Memory B cell (primary cell): ENCODE measurements at regions not wholly inside any gene's neighbourhood (a gene's known extent, or its start where the extent isn't known, plus 50 kb on each side); places are given as distances from the start of the nearest gene placed in this dataset.

ENCODE experiments used
- ATAC-seq: fragments of 150-1000 bp; cut with Tn5 transposase; 2 replicates; pipeline ENCODE4 v1.10.0; 2021; ENCODE audit warnings: low read depth, mild to moderate bottlenecking, moderate library complexity
- DNase-seq, 2 donors: peaks; one replicate each; pipeline ENCODE4 v3.0.0; 2022; ENCODE audit warnings: low spot score in 2 of 2
- H3K27ac Mint-ChIP-seq: one replicate; pipeline ENCODE4 v1.8.0; 2022; ENCODE audit warnings: mild to moderate bottlenecking, moderate library complexity, mixed read lengths
- H3K27me3 Mint-ChIP-seq: one replicate; pipeline ENCODE4 v1.8.0; 2022; ENCODE audit warnings: mixed read lengths
- H3K36me3 Mint-ChIP-seq: one replicate; pipeline ENCODE4 v1.8.0; 2022; ENCODE audit warnings: mild to moderate bottlenecking, mixed read lengths
- H3K4me1 Mint-ChIP-seq: one replicate; pipeline ENCODE4 v1.8.0; 2022; ENCODE audit warnings: mixed read lengths
- H3K4me3 Mint-ChIP-seq: one replicate; pipeline ENCODE4 v1.8.0; 2022; ENCODE audit warnings: mild to moderate bottlenecking, moderate library complexity, mixed read lengths
- H3K9me3 Mint-ChIP-seq: one replicate; pipeline ENCODE4 v1.8.0; 2022; ENCODE audit warnings: mixed read lengths

DNA sequence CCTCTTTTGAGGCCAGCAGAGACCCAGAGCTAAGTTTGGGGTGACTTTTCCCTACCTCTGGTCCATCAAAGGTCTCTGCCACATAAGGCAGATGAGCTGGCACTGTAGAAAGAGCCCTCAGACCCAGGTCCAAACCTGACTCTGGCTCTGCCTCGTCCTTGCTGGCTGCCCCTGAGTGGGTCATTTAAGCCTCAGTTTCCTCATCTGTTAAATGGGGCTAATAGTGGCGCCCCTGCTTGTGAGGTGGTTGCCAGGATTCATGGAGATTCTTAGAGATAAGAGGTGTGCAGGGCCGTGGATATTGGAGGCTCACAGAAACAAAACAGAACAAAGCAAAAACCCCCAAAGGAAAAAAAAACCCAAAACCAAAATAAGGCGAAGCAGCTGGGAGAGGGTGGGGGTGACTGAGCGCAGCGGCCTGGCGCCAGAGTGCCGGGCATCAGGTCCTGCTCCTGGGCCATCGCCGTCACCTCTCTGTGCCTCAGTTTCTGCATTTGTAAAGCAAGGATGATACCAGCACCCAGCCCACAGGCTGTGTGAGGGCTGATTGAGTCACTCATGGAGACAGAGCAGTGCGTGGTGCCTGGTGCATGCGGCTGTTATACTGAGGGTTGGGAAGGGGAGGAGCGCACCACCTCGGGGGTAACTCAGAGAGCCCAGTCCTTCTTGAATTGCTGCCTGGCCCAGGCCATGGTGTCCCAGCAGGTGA lies 133.8 kb upstream of the PTPN1 start:
- Mint-ChIP-seq H3K4me1 (peaks cover 3% of the 10 kb centered on the region), H3K36me3 (no peaks in the 10 kb centered on the region), H3K27ac (no peak overlapping the region), H3K4me3 (no peak overlapping the region), H3K27me3 (peaks cover 17% of the 10 kb centered on the region), H3K9me3 (no peaks in the 10 kb centered on the region)
- DNase-seq = no peak
- no peak for ATAC-seq

DNA sequence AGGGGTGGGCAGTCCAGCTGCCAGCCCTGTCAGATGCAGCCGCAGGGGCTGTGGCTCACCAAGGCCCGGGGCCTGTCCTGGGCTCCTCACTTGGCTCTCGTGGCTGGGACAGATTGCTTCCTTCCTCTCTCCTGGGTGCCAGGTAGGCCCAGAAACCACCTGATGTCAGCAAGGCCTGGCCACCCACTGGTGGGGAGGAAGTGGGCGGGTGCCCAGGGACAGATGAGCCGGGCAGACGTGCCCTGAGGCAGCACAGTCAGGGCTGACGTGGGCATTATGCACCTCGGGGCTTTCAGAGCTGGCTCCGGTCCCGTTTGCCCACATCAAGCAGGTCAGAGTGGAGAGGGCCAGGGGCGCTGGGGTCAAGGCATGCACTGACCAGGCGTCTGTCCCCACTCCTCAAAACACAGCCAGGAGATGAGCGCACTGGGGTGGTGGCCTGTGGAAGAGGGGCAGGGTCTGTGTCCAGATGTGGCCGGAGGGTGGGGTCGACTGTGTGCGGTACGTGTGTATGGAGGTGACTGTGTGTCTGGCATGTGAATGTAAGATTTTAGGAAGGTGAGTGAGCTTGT lies 133.2 kb upstream of the PTPN1 start:
- Mint-ChIP-seq H3K4me3 (no peak overlapping the region), H3K4me1 (peaks cover 5% of the 10 kb centered on the region), H3K27me3 (peaks cover 18% of the 10 kb centered on the region)

DNA sequence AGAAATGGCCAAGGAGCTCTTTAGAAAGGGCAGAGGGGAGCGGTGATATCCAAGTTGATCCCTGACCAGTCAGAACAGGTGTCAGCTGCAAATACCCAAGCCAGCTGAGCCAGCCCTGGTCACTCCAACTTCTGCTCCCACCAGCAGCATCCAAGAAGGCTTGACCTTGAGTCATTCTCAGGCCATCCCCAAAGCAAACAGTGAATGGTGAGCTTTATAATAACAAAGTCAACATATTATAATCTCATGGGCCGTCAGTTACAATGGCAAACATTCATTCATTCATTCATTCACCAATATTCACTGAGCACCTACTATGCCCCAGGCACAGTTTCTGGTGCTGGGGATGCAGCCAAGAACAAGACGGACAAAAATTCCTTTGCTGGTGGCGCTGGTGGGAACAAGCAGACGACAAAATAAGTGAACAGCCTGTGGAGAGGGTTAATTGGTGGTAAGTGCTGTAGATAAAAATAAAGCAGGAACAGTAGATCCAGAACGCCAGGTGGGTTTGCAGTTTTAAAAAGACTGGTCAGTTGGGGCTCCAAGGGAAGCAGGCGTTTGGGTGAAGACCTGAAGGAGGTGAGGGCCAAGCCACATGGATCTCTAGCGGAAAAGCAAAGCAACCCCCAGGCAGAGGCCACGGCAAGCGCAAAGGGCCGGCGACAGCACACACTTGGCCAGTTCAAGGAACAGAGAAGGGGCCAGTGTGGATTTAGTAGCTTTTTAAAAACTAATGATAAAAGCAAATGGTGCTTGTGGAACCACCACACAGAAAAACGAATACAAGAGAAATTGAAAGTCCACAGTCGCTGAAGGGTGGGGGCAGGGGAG lies 131.8 kb upstream of the PTPN1 start:
- no peaks in the 10 kb centered on the region for H3K9me3 Mint-ChIP-seq
- H3K4me3 Mint-ChIP-seq = no peak overlapping the region
- H3K36me3 Mint-ChIP-seq = no peaks in the 10 kb centered on the region
- H3K4me1 Mint-ChIP-seq = peaks cover 5% of the 10 kb centered on the region
- H3K27me3 Mint-ChIP-seq = peaks cover 17% of the 10 kb centered on the region
- no peak overlapping the region for H3K27ac Mint-ChIP-seq
- no peak for ATAC-seq
- no peak for DNase-seq

More for the DNA sequence above, 133.2 kb upstream of the PTPN1 start:
- H3K36me3 Mint-ChIP-seq = no peaks in the 10 kb centered on the region
- no peaks in the 10 kb centered on the region for H3K9me3 Mint-ChIP-seq
- DNase-seq (no peak), ATAC-seq (no peak)
- H3K27ac Mint-ChIP-seq = no peak overlapping the region

DNA sequence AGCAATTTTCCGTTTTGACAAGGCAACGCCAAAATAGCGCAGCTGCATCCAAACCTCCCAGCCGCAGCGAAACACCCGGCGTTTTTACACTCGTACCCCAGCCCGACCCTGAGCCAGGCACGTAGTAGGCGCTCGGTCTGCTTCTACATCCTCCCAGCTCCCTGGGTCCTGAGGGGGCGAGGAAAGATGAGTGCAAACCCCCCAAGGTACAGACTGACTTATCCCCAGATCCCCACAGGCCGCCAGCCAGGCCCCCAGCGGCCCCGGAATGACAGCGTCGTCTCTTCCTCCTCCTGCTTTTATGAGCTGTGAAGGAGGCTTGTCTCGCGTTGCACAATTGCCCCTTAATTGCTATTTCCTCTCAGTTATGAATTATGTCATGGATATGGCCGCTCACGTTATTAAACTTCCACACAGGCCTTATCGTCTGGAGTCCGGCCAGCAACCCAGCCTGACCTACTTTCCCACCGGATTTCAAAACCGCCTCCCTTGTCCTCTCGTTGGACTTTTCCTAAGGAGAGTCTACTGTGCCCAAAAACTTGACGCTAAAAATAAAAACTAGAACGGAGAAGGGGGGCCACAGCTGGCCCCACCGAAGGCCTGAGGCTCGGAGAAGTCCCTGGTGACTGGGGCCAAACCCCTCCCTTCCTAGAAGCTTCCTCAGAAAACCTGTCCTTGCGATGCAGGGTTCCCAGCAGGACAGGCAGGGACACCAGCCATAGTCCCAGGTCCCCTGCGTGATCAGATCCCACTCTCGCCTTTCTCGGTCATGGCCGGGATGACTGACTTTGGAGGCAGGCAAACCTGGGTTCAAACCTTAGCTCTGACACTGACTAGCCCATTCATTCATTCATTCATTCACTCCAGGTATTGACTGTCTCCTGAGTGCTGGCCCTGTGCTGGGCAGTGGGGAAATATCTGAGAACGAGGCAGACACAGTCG lies 130.9 kb upstream of the PTPN1 start:
- Mint-ChIP-seq H3K27ac (no peak overlapping the region), H3K4me1 (peaks cover 5% of the 10 kb centered on the region), H3K9me3 (no peaks in the 10 kb centered on the region), H3K4me3 (no peak overlapping the region), H3K36me3 (peaks cover 1% of the 10 kb centered on the region), H3K27me3 (peaks cover 11% of the 10 kb centered on the region)
- ATAC-seq = no peak
- DNase-seq = no peak

DNA sequence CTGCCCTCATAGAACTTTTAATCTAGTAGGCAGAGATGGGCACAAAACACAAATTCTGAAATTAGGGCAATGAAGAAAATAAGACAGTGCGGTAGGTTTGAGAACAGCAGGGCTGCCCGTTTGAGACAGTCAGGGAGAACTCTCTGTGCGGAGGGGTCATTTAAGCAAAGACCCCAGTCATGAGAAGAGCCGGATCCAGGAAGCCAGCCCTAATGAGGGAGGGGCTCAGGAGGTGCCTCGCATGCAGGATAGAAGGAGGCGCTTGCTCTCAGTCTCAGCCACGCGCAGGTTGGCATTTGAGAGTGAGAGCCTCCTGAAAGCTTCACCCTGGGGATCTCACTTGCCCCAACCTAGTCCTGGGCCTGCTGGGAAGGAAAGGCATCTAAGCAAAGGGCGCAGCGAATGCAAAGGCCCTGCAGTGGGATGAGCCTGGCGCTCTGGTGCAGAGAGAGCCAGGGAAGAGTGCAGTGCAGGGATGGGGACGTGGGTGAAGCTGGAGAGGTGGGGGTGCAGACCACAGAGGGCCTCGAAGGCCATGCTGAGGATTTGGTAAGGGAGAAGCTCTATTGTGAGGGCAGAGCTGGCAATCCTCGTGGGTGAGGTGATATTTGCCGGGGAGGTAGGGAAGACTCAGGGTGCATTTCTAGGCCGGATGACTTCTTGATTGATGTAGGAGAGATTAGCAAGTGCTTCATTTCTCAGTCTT lies 130.0 kb upstream of the PTPN1 start:
- peaks cover 1% of the 10 kb centered on the region for H3K36me3 Mint-ChIP-seq
- H3K4me1 Mint-ChIP-seq = peaks cover 5% of the 10 kb centered on the region
- ATAC-seq = no peak
- H3K27ac Mint-ChIP-seq = no peak overlapping the region
- H3K9me3 Mint-ChIP-seq = no peaks in the 10 kb centered on the region
- DNase-seq = no peak
- no peak overlapping the region for H3K4me3 Mint-ChIP-seq
- H3K27me3 Mint-ChIP-seq = peaks cover 16% of the 10 kb centered on the region

DNA sequence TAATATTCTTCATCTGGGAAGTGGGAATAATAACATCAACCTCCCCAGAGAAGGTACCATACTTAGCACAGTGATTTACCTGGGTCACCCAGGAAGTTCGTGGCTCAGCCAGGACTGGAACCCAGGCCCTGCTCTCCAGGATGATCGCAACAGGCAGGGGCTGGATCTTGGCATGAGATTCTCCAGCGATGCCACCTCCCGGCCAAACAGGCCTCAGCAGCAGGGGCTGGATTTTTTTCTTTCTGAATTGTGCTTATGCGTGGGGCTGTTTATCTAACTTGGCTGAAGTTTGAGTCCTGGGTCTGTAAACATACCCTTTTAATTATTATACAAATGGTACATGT lies 129.5 kb upstream of the PTPN1 start:
- Mint-ChIP-seq H3K27me3 (peaks cover 16% of the 10 kb centered on the region), H3K4me1 (peaks cover 5% of the 10 kb centered on the region), H3K4me3 (no peak overlapping the region), H3K9me3 (peaks cover 1% of the 10 kb centered on the region), H3K27ac (no peak overlapping the region), H3K36me3 (peaks cover 4% of the 10 kb centered on the region)
- no peak for ATAC-seq
- DNase-seq = no peak

DNA sequence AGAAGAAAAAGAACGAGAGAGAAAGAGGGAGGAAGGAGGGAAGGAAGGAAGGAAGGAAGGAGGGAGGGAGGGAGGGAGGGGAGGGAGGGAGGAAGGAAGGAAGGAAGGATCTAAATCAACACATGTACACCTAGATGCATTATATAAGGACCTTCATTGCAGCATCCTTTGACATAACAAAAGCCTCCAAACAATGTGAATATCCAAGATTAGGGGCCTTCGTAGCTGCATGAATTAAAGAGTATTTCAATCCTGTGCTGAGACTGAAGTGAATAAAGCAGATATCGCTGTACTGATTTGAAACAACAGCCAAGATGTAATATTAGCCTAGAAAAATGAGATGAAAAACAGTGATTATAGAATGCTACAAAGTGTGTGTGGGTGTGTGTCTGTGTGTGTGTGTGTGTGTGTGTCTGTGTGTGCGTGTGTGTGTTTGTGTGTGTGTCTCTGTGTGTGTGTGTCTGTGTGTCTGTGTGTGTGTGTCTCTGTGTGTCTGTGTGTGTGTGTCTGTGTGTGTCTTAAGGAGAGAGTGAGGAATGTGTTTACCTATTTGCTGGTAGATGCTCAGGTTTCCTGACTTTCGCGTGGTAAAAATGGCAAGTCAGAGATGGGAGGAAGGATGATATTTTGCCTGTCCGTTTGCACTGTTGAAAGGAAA lies 129.0 kb upstream of the PTPN1 start:
- peak overlapping the region; percentile 63 for H3K4me3 Mint-ChIP-seq
- DNase-seq (no peak), ATAC-seq (no peak)
- H3K4me1 Mint-ChIP-seq = peaks cover 5% of the 10 kb centered on the region
- peaks cover 2% of the 10 kb centered on the region for H3K9me3 Mint-ChIP-seq
- peaks cover 19% of the 10 kb centered on the region for H3K27me3 Mint-ChIP-seq
- H3K27ac Mint-ChIP-seq = peak overlapping the region; percentile 81
- peaks cover 5% of the 10 kb centered on the region for H3K36me3 Mint-ChIP-seq

DNA sequence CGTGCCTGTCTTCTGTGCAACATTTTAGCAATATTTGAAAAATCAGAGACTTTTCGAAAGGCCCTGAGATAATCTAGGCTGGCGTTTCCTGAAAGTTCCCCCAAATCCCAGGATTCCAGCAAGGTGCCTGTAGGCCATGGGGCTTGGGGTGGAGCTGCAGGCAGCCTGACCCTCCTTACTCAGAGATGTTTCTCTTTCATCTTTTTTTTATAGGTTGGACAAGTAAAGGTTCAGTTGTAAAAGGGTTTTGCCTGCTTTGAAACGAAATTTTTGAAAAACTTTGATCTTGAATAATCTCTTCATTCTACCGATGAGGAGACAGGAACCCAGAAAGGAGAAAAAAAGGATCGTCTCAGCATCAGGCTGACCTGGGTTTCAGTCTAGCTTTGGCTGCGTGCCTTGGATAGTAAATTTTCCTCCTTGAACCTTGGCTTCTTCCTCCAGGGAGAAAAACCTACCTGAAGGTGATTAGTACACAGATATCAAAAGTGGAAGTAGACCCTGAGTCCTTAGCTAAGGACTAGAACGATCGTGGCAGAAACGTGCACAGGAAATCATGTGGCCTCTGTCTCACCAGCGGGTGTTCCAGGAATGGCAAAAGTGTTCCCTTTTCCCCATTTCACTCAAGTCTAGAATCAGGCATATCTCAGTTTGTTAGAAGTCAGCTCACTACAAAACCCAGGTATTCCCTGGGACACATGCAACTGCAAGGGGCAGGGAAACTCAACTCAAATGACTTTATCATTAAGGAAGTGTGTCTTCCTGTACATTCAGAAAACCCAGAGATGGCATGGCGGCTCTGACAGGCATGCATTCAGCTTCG lies 128.2 kb upstream of the PTPN1 start:
- Mint-ChIP-seq H3K4me3 (peak overlapping the region; percentile 65), H3K27ac (no peak overlapping the region), H3K27me3 (peaks cover 19% of the 10 kb centered on the region), H3K9me3 (peaks cover 2% of the 10 kb centered on the region), H3K36me3 (peaks cover 5% of the 10 kb centered on the region), H3K4me1 (peaks cover 5% of the 10 kb centered on the region)
- DNase-seq (no peak), ATAC-seq (peak; percentile 76)

DNA sequence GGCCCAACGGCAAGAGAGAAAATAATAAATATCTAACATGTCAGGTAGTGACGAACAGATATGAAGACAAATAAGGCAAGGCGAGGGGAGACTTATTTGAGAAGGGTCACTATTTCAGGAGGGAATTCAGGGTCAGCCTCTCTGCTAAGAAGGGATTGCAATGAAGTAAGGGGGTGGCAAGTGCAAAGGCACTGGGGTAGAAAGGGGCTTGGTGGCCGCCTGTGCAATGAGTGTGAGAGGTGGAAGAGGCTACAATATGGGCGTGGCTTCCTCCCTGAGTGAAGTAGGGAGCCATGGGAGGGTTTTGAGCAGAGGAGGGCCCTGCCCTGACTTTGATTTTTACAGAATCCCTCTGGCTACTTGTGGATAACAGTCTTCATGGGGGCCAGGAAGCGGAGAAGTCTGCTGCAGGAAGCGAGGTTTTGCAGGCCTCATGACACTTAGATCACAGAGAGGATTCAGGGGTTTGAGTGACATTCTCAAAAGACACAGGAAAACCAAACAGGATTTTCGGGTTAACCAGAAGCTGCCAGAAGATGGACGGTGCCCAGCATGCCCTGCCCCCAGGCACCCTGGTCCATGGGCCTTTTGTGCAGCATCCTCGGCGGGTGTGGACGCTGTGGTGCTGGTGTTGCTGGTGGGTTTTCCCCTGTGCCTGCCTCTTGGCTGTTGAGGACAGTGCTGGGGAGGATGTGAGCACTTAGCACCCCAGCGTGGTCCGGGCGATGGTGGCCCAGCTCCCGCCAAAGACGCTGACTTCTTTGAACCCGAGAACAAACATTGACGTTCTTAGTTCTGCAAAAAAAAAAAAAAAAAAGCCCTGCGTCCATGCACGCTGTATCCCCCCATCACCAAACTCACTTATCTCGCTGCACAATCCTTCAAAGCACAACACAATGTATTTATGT lies 124.2 kb upstream of the PTPN1 start:
- Mint-ChIP-seq H3K4me3 (no peak overlapping the region), H3K36me3 (peaks cover 5% of the 10 kb centered on the region), H3K4me1 (peaks cover 5% of the 10 kb centered on the region), H3K27me3 (peaks cover 23% of the 10 kb centered on the region), H3K9me3 (peaks cover 2% of the 10 kb centered on the region), H3K27ac (no peak overlapping the region)
- ATAC-seq = no peak
- DNase-seq = no peak

DNA sequence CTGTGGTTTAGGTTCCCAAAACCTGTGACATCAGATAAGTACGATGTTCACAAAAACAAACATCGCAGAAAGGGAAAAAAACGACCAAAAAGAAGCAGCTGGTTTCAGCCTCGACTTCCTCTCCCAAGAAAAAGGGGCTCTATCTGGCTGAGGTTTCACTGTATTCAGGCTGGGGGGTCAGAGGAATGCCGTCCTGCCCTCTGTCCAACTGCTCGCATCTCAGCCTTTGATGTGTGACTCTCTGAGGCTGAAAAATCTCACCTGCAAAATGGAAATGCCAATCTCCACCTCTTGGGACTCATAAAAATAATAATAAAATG lies 123.6 kb upstream of the PTPN1 start:
- no peak for DNase-seq
- H3K27ac Mint-ChIP-seq = no peak overlapping the region
- H3K36me3 Mint-ChIP-seq = peaks cover 5% of the 10 kb centered on the region
- no peak for ATAC-seq
- no peaks in the 10 kb centered on the region for H3K4me1 Mint-ChIP-seq
- H3K4me3 Mint-ChIP-seq = no peak overlapping the region
- peaks cover 20% of the 10 kb centered on the region for H3K27me3 Mint-ChIP-seq
- H3K9me3 Mint-ChIP-seq = peaks cover 2% of the 10 kb centered on the region

DNA sequence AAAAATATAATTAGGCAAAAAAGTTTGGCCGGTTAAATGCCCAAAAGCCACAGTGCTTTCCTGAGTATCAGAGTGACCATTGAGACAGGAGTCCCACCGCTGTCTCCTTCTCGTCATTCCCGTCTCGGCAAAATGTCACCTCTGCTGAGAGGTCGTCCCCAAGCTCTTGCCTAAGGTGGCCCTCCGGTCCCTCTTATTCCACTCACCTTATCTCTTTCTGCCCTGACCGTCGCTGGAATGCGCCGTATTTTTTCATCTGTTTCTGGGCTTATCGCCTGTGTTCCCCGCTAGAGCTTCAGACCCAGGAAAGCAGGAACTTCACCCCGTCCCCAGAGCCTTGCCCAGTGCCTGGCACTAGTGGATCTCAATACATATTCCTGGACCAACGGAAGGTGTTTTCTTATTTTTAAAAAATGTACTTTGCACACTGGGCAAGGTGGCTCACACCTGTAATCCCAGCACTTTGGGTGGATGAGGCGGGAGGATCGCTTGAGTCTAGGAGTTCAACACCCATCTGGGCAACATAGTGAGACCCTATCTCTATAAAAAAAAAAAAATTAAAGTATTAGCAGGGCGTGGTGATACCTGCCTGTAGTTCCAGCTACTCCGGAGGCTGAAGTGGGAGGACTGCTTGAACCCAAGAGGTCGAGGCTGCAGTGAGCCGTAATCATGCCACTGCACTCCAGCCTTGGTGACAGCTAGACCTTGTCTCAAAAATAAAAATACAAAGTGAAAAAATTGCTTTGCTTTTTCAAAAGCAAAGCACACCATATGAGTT lies 122.8 kb upstream of the PTPN1 start:
- Mint-ChIP-seq H3K36me3 (peaks cover 5% of the 10 kb centered on the region), H3K4me3 (no peak overlapping the region), H3K27ac (no peak overlapping the region), H3K27me3 (peaks cover 20% of the 10 kb centered on the region), H3K9me3 (peaks cover 2% of the 10 kb centered on the region), H3K4me1 (no peaks in the 10 kb centered on the region)
- no peak for DNase-seq
- ATAC-seq = no peak
